ENCODE measurements at regions not wholly inside any gene's neighbourhood (a gene's known extent, or its start where the extent isn't known, plus 50 kb on each side); places are given as distances from the start of the nearest gene placed in this dataset.

DNA sequence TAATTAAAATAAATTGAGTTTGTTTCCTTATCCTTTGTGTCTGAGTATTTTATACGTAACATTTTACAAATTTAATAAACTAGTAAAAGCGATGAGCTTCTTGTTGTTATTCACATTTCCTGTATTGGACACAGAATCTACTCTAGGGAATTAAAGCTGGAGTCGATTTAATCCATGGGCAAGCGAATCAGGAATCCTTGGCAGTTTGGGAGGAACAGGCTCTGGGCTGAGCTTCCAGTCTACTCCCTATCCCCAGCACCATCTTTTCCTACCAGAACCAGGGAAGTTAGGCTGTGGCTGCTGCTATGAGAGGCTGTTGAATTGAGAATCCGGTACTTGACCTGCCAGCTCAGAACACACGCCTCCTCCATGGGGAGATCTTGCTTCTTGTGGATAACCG is 437.3 kb upstream of the TPM1 start:
- TF ChIP-seq, protein P1, sequence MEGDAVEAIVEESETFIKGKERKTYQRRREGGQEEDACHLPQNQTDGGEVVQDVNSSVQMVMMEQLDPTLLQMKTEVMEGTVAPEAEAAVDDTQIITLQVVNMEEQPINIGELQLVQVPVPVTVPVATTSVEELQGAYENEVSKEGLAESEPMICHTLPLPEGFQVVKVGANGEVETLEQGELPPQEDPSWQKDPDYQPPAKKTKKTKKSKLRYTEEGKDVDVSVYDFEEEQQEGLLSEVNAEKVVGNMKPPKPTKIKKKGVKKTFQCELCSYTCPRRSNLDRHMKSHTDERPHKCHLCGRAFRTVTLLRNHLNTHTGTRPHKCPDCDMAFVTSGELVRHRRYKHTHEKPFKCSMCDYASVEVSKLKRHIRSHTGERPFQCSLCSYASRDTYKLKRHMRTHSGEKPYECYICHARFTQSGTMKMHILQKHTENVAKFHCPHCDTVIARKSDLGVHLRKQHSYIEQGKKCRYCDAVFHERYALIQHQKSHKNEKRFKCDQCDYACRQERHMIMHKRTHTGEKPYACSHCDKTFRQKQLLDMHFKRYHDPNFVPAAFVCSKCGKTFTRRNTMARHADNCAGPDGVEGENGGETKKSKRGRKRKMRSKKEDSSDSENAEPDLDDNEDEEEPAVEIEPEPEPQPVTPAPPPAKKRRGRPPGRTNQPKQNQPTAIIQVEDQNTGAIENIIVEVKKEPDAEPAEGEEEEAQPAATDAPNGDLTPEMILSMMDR (conservative IDR thresholded peaks at IDR 0.05; ENCODE audit: low read length) = no peak
- TF ChIP-seq EZH2phosphoT487 (IDR thresholded peaks at IDR 0.05; ENCODE audit: borderline replicate concordance, low read depth, low read length) = no peak
